ENCODE measurements at regions not wholly inside any gene's neighbourhood (a gene's known extent, or its start where the extent isn't known, plus 50 kb on each side); places are given as distances from the start of the nearest gene placed in this dataset.
"Not testable (repeated sequence)": the region's sequence is repeated elsewhere in the genome, so short reads cannot be mapped to it uniquely, and the experiment has no call there.

- no peaks in the 10 kb centered on the region for H3K4me1 ChIP-seq (ENCODE audit: control insufficient read depth, insufficient read depth, low read length)
- no peaks in the 10 kb centered on the region for H3K36me3 ChIP-seq (ENCODE audit: control insufficient read depth, insufficient read depth, low read length)
- no peak for DNase-seq
- no peak overlapping the region for H3K27ac ChIP-seq (ENCODE audit: low read length)
- WGBS (ENCODE audit: insufficient coverage, low lambda C conversion rate): 100% methylated on average over 1 of the region's 3 CpGs
- H3K27me3 ChIP-seq (ENCODE audit: control insufficient read depth, insufficient read depth, low read length): no peaks in the 10 kb centered on the region
- no peak overlapping the region for H3K4me3 ChIP-seq (ENCODE audit: low read length)
- no peaks in the 10 kb centered on the region for H3K9me3 ChIP-seq (ENCODE audit: control insufficient read depth, low read depth, low read length)
Measured at GRCh38 chr10:16105082-16105481, 244.8 kb upstream of the MINDY3 start.

GRCh38 chr10:16116404-16117304 lies 256.3 kb upstream of the MINDY3 start:
- no peaks in the 10 kb centered on the region for H3K27me3 ChIP-seq (ENCODE audit: control insufficient read depth, insufficient read depth, low read length)
- no peaks in the 10 kb centered on the region for H3K36me3 ChIP-seq (ENCODE audit: control insufficient read depth, insufficient read depth, low read length)
- peak in 1 of 2 donors; percentile 5 for DNase-seq
- H3K4me3 ChIP-seq (ENCODE audit: low read length): no peak overlapping the region
- 57% methylated on average over 2 of the region's 11 CpGs for WGBS (ENCODE audit: insufficient coverage, low lambda C conversion rate)
- H3K9me3 ChIP-seq (ENCODE audit: control insufficient read depth, low read depth, low read length): no peaks in the 10 kb centered on the region
- H3K27ac ChIP-seq (ENCODE audit: low read length): no peak overlapping the region
- H3K4me1 ChIP-seq (ENCODE audit: control insufficient read depth, insufficient read depth, low read length): no peaks in the 10 kb centered on the region

GRCh38 chr10:16117305-16117695 lies 257.0 kb upstream of the MINDY3 start:
- DNase-seq: no peak
- Histone ChIP-seq H3K27ac (ENCODE audit: low read length) (no peak overlapping the region), H3K4me3 (ENCODE audit: low read length) (no peak overlapping the region), H3K9me3 (ENCODE audit: control insufficient read depth, low read depth, low read length) (no peaks in the 10 kb centered on the region), H3K36me3 (ENCODE audit: control insufficient read depth, insufficient read depth, low read length) (no peaks in the 10 kb centered on the region), H3K4me1 (ENCODE audit: control insufficient read depth, insufficient read depth, low read length) (no peaks in the 10 kb centered on the region), H3K27me3 (ENCODE audit: control insufficient read depth, insufficient read depth, low read length) (no peaks in the 10 kb centered on the region)
- WGBS (ENCODE audit: insufficient coverage, low lambda C conversion rate): 100% methylated on average over 1 of the region's 4 CpGs

GRCh38 chr10:16119445-16119844 lies 259.1 kb upstream of the MINDY3 start:
- Histone ChIP-seq H3K9me3 (ENCODE audit: control insufficient read depth, low read depth, low read length) (no peaks in the 10 kb centered on the region), H3K27me3 (ENCODE audit: control insufficient read depth, insufficient read depth, low read length) (no peaks in the 10 kb centered on the region), H3K4me3 (ENCODE audit: low read length) (no peak overlapping the region), H3K4me1 (ENCODE audit: control insufficient read depth, insufficient read depth, low read length) (no peaks in the 10 kb centered on the region), H3K27ac (ENCODE audit: low read length) (no peak overlapping the region), H3K36me3 (ENCODE audit: control insufficient read depth, insufficient read depth, low read length) (no peaks in the 10 kb centered on the region)
- no peak for DNase-seq

- Histone ChIP-seq H3K27ac (ENCODE audit: low read length) (no peak overlapping the region), H3K9me3 (ENCODE audit: control insufficient read depth, low read depth, low read length) (no peaks in the 10 kb centered on the region), H3K36me3 (ENCODE audit: control insufficient read depth, insufficient read depth, low read length) (no peaks in the 10 kb centered on the region), H3K4me1 (ENCODE audit: control insufficient read depth, insufficient read depth, low read length) (no peaks in the 10 kb centered on the region), H3K27me3 (ENCODE audit: control insufficient read depth, insufficient read depth, low read length) (no peaks in the 10 kb centered on the region), H3K4me3 (ENCODE audit: low read length) (no peak overlapping the region)
- WGBS (ENCODE audit: insufficient coverage, low lambda C conversion rate): no CpG with 5 or more reads among the region's 3 CpGs
- DNase-seq: no peak
Measured at GRCh38 chr10:16120563-16120962, 260.3 kb upstream of the MINDY3 start.

GRCh38 chr10:16141499-16141898 lies 281.2 kb upstream of the MINDY3 start:
- Histone ChIP-seq H3K36me3 (ENCODE audit: control insufficient read depth, insufficient read depth, low read length) (no peaks in the 10 kb centered on the region), H3K4me3 (ENCODE audit: low read length) (no peak overlapping the region), H3K27ac (ENCODE audit: low read length) (no peak overlapping the region), H3K4me1 (ENCODE audit: control insufficient read depth, insufficient read depth, low read length) (no peaks in the 10 kb centered on the region), H3K27me3 (ENCODE audit: control insufficient read depth, insufficient read depth, low read length) (no peaks in the 10 kb centered on the region), H3K9me3 (ENCODE audit: control insufficient read depth, low read depth, low read length) (no peaks in the 10 kb centered on the region)
- DNase-seq: no peak
- no CpG with 5 or more reads among the region's 2 CpGs for WGBS (ENCODE audit: insufficient coverage, low lambda C conversion rate)

GRCh38 chr10:16146993-16147392 lies 286.7 kb upstream of the MINDY3 start:
- no CpG with 5 or more reads among the region's 5 CpGs for WGBS (ENCODE audit: insufficient coverage, low lambda C conversion rate)
- no peak for DNase-seq
- no peaks in the 10 kb centered on the region for H3K27me3 ChIP-seq (ENCODE audit: control insufficient read depth, insufficient read depth, low read length)
- no peaks in the 10 kb centered on the region for H3K4me1 ChIP-seq (ENCODE audit: control insufficient read depth, insufficient read depth, low read length)
- no peaks in the 10 kb centered on the region for H3K9me3 ChIP-seq (ENCODE audit: control insufficient read depth, low read depth, low read length)
- no peaks in the 10 kb centered on the region for H3K36me3 ChIP-seq (ENCODE audit: control insufficient read depth, insufficient read depth, low read length)
- H3K4me3 ChIP-seq (ENCODE audit: low read length): no peak overlapping the region
- H3K27ac ChIP-seq (ENCODE audit: low read length): no peak overlapping the region

GRCh38 chr10:16155834-16156233 lies 281.0 kb upstream of the PTER start:
- Histone ChIP-seq H3K9me3 (ENCODE audit: control insufficient read depth, low read depth, low read length) (no peaks in the 10 kb centered on the region), H3K4me1 (ENCODE audit: control insufficient read depth, insufficient read depth, low read length) (no peaks in the 10 kb centered on the region), H3K36me3 (ENCODE audit: control insufficient read depth, insufficient read depth, low read length) (no peaks in the 10 kb centered on the region), H3K27me3 (ENCODE audit: control insufficient read depth, insufficient read depth, low read length) (no peaks in the 10 kb centered on the region), H3K27ac (ENCODE audit: low read length) (no peak overlapping the region), H3K4me3 (ENCODE audit: low read length) (no peak overlapping the region)
- no peak for DNase-seq
- WGBS (ENCODE audit: insufficient coverage, low lambda C conversion rate): no CpG with 5 or more reads among the region's 1 CpG

- no peak for DNase-seq
- H3K9me3 ChIP-seq (ENCODE audit: control insufficient read depth, low read depth, low read length): no peaks in the 10 kb centered on the region
- H3K4me1 ChIP-seq (ENCODE audit: control insufficient read depth, insufficient read depth, low read length): no peaks in the 10 kb centered on the region
- H3K27ac ChIP-seq (ENCODE audit: low read length): no peak overlapping the region
- H3K27me3 ChIP-seq (ENCODE audit: control insufficient read depth, insufficient read depth, low read length): no peaks in the 10 kb centered on the region
- WGBS (ENCODE audit: insufficient coverage, low lambda C conversion rate): 94% methylated on average over 5 of the region's 7 CpGs
- no peaks in the 10 kb centered on the region for H3K36me3 ChIP-seq (ENCODE audit: control insufficient read depth, insufficient read depth, low read length)
- no peak overlapping the region for H3K4me3 ChIP-seq (ENCODE audit: low read length)
Measured at GRCh38 chr10:16156681-16157080, 280.1 kb upstream of the PTER start.

- H3K36me3 ChIP-seq (ENCODE audit: control insufficient read depth, insufficient read depth, low read length); H3K4me3 ChIP-seq (ENCODE audit: low read length); DNase-seq: not testable (repeated sequence)
Measured at GRCh38 chr10:16165067-16165466, 271.7 kb upstream of the PTER start.

GRCh38 chr10:16182144-16182543 lies 254.7 kb upstream of the PTER start:
- no peaks in the 10 kb centered on the region for H3K9me3 ChIP-seq (ENCODE audit: control insufficient read depth, low read depth, low read length)
- H3K27ac ChIP-seq (ENCODE audit: low read length): no peak overlapping the region
- H3K27me3 ChIP-seq (ENCODE audit: control insufficient read depth, insufficient read depth, low read length): no peaks in the 10 kb centered on the region
- H3K4me3 ChIP-seq (ENCODE audit: low read length): no peak overlapping the region
- no peaks in the 10 kb centered on the region for H3K36me3 ChIP-seq (ENCODE audit: control insufficient read depth, insufficient read depth, low read length)
- H3K4me1 ChIP-seq (ENCODE audit: control insufficient read depth, insufficient read depth, low read length): no peaks in the 10 kb centered on the region
- DNase-seq: no peak
- 92% methylated on average over 2 of the region's 6 CpGs for WGBS (ENCODE audit: insufficient coverage, low lambda C conversion rate)

More at GRCh38 chr10:16165067-16165466, 271.7 kb upstream of the PTER start:
- H3K4me1 ChIP-seq (ENCODE audit: control insufficient read depth, insufficient read depth, low read length); H3K9me3 ChIP-seq (ENCODE audit: control insufficient read depth, low read depth, low read length); H3K27ac ChIP-seq (ENCODE audit: low read length); H3K27me3 ChIP-seq (ENCODE audit: control insufficient read depth, insufficient read depth, low read length): not testable (repeated sequence)
- no CpG with 5 or more reads among the region's 3 CpGs for WGBS (ENCODE audit: insufficient coverage, low lambda C conversion rate)
